Skeletal muscle satellite cell (primary cell): ENCODE measurements at regions not wholly inside any gene's neighbourhood (a gene's known extent, or its start where the extent isn't known, plus 50 kb on each side); places are given as distances from the start of the nearest gene placed in this dataset.

Experiments used
- H3K27me3 ChIP-seq: 2 replicates; pipeline ENCODE4 v1.7.0; 2013; ENCODE audit warnings: low read length; ENCODE audit not compliant: control insufficient read depth, insufficient read depth
- H3K36me3 ChIP-seq: 2 replicates; pipeline ENCODE4 v1.7.0; 2013; ENCODE audit warnings: mild to moderate bottlenecking, control low read depth, low read length; ENCODE audit not compliant: insufficient read depth
- H3K4me1 ChIP-seq: 2 replicates; pipeline ENCODE4 v1.7.0; 2013; ENCODE audit warnings: low read length; ENCODE audit not compliant: control insufficient read depth, insufficient read depth
- H3K4me2 ChIP-seq: 2 replicates; pipeline ENCODE4 v1.7.0; 2013; ENCODE audit warnings: mild to moderate bottlenecking, low read length
- H3K4me3 ChIP-seq: 2 replicates; pipeline ENCODE4 v1.7.0; 2013; ENCODE audit warnings: low read length
- H3K9ac ChIP-seq: 2 replicates; pipeline ENCODE4 v1.7.0; 2013; ENCODE audit warnings: mild to moderate bottlenecking, low read depth, low read length, moderate library complexity
- H3K9me3 ChIP-seq: replicated peaks from 2 replicates; pipeline ENCODE4 v1.7.0; 2013; ENCODE audit warnings: mild to moderate bottlenecking, control low read depth, low read length

DNA sequence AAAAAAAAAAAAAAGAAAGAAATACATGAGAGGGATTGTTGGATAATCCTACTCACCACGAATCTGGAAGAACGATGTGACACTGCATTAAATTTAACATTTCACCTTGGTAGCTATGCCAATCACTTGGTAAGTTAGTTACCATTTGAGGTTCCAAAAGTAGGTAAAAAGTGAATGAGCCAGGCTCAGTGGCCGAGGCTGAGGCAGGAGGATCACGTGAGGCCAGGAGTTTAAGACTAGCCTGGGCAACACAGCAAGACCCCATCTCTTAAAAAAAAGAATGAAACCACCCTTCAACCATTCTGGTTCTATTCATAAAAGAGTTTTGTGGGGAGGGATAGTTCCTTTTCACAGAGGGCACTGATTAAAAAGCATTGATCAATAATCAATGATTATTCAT lies 133.6 kb downstream of the ADSS2 start:
- no peak overlapping the region for H3K4me2 ChIP-seq
- no peaks in the 10 kb centered on the region for H3K36me3 ChIP-seq

DNA sequence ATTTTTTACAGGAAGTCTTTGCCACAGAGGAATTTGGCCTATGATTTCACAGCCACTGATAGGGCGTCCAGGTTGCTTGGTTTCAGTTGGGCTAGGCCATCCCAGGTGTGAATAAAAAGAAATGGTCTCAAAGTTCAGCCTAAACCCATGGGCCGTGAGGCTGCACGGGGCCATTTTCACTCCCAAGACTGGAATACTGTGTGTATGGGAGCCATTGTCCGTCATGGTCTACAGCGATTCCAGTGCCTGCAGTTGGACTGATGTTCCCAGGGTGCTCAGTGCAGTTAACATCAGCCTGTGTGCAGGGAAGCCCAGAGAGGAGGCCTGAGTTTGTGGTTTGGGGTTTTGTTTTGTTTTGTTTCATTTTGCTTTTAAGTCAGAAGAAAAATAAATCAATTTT lies 133.2 kb downstream of the ADSS2 start:
- Histone ChIP-seq H3K4me2 (no peak overlapping the region), H3K9ac (no peak overlapping the region), H3K4me3 (no peak overlapping the region), H3K4me1 (peaks cover 41% of the 10 kb centered on the region), H3K36me3 (no peaks in the 10 kb centered on the region), H3K27me3 (no peaks in the 10 kb centered on the region), H3K9me3 (no peaks in the 10 kb centered on the region)

More for the DNA sequence above, 133.6 kb downstream of the ADSS2 start:
- Histone ChIP-seq H3K4me1 (peaks cover 37% of the 10 kb centered on the region), H3K9ac (no peak overlapping the region), H3K27me3 (no peaks in the 10 kb centered on the region), H3K9me3 (no peaks in the 10 kb centered on the region), H3K4me3 (no peak overlapping the region)

DNA sequence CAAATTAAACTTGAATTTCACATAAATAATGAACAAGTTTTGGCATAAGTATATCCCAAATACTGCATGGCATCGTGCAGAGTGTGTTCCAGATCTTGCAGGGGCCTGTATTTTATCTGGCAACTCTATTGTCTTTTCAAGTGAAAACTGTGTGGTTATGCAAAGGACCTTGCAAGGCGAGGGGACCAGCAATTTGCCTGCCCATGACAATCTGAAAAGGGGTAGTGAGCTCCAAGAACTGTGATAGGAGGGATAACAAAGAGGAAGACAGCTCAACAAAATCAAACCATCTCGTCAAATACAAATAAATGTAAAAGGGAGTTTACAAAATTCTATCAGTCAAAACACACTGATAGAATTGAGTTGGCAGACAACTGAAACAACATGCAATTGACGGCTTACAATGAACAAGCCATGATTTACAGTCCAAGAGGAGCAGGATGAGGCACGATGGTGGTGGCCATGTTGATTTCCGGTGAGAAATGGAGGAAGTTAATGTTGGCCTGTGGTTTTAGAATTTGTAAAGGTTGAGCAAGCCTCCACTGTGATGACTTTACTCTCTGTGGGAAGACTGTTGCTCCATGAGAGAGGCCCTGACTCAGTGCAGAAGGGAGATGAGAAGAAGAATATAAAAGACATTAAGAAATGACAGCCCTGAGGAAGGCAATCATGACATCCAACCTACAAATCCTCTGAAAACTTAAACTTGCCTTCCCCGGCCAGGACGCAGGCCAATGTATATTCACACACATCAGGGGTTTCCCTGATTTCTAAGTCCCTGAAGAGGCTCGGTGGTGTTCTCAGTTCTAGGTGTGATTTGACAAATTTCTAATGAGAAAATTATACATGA lies 132.2 kb downstream of the ADSS2 start:
- H3K4me2 ChIP-seq = no peak overlapping the region
- H3K4me3 ChIP-seq = no peak overlapping the region
- H3K27me3 ChIP-seq = no peaks in the 10 kb centered on the region
- peak overlapping the region; percentile 8 for H3K9ac ChIP-seq
- peaks cover 51% of the 10 kb centered on the region for H3K4me1 ChIP-seq
- H3K9me3 ChIP-seq = no peaks in the 10 kb centered on the region
- H3K36me3 ChIP-seq = no peaks in the 10 kb centered on the region

DNA sequence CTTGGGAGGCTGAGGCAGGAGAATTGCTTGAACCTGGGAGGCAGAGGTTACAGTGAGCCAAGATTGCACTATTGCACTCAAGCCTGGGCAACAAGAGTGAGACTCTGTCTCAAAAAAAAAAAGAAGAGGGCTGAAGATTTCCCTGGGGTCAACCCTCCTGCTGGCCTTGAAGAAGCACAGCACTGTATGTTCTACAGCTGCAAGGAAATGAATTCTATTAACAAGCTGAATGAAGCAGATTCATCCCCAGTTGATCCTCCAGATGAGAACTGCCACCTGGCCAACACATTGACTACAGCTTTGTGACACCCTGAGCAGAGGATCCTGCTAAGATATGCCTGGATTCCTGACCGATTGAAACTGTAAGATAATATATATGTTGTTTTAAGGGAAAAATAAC lies 129.5 kb downstream of the ADSS2 start:
- Histone ChIP-seq H3K4me3 (peak overlapping the region; percentile 16), H3K4me2 (peak overlapping the region; percentile 68), H3K9me3 (no peaks in the 10 kb centered on the region), H3K27me3 (no peaks in the 10 kb centered on the region), H3K4me1 (peaks cover 53% of the 10 kb centered on the region), H3K9ac (peak overlapping the region; percentile 68), H3K36me3 (no peaks in the 10 kb centered on the region)

DNA sequence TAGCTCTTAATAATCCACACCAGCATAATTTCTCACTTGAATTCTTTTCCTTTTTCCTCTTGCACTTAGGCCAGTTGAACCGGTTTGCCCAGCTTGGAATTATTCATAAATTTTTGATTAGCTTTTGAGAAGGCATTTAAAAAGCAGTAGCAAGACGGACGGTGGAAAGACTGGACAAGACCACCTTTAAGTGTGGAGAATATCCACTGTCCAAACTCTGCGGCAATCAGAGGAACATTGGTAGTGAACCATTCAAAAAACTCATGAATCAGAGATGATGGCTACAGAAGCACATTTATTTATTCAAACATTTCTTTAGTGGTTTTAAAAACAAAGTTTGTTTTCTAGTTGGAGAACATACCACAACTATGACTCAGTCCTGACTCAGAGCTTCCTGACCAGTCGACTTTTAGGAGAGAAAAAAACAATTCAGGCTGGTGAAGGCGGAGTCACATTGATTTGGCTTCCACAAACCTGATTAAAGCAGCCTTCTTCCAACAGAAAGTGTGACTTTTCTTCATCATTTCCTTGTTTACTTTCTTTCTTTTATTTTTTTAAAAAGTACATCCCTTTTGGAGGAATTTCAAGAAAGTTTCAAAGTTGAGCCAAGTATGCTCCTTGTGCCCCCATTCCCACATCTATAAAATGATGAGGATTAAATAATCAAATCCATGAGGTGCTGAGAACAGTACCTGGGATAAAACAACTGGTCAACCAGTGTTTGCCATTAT lies 128.8 kb downstream of the ADSS2 start:
- H3K27me3 ChIP-seq = no peaks in the 10 kb centered on the region
- H3K4me3 ChIP-seq = peak overlapping the region; percentile 16
- H3K9me3 ChIP-seq = no peaks in the 10 kb centered on the region
- peak overlapping the region; percentile 68 for H3K4me2 ChIP-seq
- H3K9ac ChIP-seq = peak overlapping the region; percentile 68
- H3K36me3 ChIP-seq = no peaks in the 10 kb centered on the region
- peaks cover 51% of the 10 kb centered on the region for H3K4me1 ChIP-seq

DNA sequence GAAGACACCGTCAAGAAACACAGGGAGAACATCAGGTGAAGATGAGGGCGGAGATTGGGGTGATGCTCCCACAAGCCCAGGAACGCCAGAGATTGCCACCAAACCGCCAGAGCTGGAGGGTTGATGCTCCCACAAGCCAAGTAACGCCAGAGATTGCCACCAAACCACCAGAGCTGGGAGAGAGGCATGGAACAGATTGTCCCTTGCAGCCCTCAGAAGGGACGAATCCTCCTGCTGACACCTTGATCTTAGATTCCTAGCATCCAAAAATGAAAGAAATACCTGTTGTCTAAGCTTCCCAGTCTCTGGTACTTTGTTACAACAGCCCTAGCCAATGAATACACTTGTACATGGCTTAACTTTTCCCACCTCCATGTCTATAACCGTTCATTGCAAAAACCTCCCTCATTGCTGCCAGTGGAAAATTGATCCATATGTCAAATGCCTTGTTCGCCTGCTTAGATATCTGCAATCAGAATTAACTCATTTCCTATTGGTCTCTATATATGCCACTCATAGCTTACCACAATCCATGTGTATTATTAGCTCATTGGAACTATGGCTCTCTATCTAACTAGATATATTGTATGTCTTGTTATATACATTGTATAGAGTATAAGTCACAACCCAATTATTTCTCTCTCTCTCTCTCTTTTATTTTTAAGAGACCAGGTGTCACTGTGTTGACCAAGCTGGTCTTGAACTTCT lies 127.4 kb downstream of the ADSS2 start:
- Histone ChIP-seq H3K9me3 (no peaks in the 10 kb centered on the region), H3K9ac (peak overlapping the region; percentile 15), H3K27me3 (no peaks in the 10 kb centered on the region), H3K4me1 (peaks cover 50% of the 10 kb centered on the region), H3K4me2 (no peak overlapping the region), H3K36me3 (no peaks in the 10 kb centered on the region), H3K4me3 (no peak overlapping the region)

DNA sequence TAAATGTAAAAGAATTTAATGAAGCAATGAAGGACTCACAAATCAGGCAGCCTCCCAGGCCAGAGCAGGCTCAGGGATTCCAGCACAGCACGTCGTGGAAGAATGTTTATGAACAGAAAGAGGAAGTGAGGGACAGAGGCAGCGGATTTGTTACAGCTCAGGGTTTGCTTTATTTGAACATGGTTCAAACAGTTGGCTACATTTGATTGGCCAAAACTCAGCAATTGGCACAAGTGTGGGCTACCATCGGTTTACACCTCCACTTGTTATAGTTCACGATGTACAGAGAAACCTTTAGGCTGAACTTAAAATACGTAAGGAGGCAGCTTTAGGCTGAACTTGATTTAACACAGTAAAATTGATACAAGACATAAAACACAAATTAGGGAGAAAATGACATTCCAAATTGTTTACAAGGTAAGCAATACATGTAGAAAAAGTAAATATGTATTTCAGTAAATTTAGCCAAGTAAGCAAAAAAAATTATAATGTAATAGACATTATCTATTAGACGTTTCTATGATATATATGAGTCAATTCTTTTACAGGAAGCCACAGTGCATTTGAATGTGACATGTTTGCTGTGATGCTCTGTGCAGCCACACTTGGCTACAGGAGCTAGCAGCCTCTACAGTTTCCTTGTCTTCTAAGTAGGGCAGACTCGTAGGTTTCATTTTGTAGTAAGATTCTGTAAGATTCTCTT lies 126.5 kb downstream of the ADSS2 start:
- Histone ChIP-seq H3K9me3 (no peaks in the 10 kb centered on the region), H3K36me3 (no peaks in the 10 kb centered on the region), H3K4me3 (no peak overlapping the region), H3K4me2 (peak overlapping the region; percentile 3), H3K27me3 (no peaks in the 10 kb centered on the region), H3K9ac (peak overlapping the region; percentile 15), H3K4me1 (peaks cover 41% of the 10 kb centered on the region)

DNA sequence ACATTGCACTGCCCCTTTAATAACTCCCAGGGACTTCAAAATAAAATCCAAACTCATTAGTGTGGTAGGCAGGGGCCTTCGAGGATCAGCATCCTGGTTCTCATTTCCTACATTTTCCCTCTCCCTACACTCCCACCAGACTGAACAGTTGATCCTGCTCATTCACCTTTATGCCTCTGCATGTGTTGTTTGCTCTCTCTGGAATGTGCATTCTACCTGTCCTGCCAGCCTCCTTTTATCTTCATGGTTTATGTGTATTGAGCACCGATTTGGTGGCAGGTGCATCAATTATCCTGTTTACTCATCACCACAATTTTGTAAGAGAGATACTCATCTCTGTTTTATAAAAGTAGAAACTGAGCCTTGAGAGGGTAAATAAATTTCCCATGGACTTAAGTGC lies 125.0 kb downstream of the ADSS2 start:
- H3K27me3 ChIP-seq = no peaks in the 10 kb centered on the region
- H3K4me1 ChIP-seq = peaks cover 39% of the 10 kb centered on the region
- no peak overlapping the region for H3K4me2 ChIP-seq
- no peak overlapping the region for H3K4me3 ChIP-seq
- H3K36me3 ChIP-seq = no peaks in the 10 kb centered on the region
- H3K9ac ChIP-seq = no peak overlapping the region
- H3K9me3 ChIP-seq = no peaks in the 10 kb centered on the region

DNA sequence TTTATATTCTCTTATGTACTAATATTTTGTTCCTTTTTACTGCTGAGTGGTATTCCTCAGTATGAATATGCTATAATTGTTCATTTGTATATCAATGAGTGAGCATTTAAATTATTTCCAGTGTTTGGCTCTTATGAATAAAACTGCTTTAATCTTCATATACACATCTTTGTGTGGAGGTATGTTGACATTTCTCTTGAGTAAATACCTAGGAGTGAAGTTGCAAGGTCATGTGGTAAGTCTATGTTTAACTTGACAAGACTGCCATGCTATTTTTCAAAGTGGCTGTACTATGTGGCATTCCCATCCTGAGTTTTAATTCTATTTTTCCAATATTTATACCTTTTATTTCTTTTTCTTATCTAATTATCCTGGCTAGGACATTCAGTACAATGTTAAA lies 124.2 kb downstream of the ADSS2 start:
- no peaks in the 10 kb centered on the region for H3K9me3 ChIP-seq
- H3K4me2 ChIP-seq = no peak overlapping the region
- H3K36me3 ChIP-seq = no peaks in the 10 kb centered on the region
- no peaks in the 10 kb centered on the region for H3K27me3 ChIP-seq
- H3K9ac ChIP-seq = no peak overlapping the region
- H3K4me3 ChIP-seq = no peak overlapping the region
- H3K4me1 ChIP-seq = peaks cover 31% of the 10 kb centered on the region

DNA sequence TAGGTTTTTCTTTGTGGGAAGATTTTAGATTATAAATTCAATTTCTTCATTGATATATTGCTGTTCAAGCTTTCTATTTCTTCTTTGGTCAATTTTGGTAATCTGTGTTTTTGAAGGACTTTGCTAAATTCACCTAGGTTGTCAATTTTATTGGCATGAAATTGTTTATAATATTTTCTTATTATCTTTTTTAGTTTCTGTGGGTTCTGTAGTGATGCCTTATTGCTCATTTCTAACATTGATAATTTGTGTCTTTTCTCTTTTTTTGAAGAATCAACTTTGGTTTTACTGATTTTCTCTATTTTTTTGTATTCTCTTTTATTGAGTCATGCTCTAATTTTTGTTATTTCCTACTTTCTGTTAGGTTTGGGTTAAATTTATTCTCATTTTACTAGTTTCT lies 123.2 kb downstream of the ADSS2 start:
- Histone ChIP-seq H3K4me3 (no peak overlapping the region), H3K27me3 (no peaks in the 10 kb centered on the region), H3K36me3 (no peaks in the 10 kb centered on the region), H3K4me1 (peaks cover 24% of the 10 kb centered on the region), H3K9me3 (no peaks in the 10 kb centered on the region), H3K9ac (no peak overlapping the region), H3K4me2 (no peak overlapping the region)
